H1 (cell line): ENCODE measurements at regions not wholly inside any gene's neighbourhood (a gene's known extent, or its start where the extent isn't known, plus 50 kb on each side); places are given as distances from the start of the nearest gene placed in this dataset.

Experiments
- CTCF ChIA-PET: fragments of 300-600 bp; sonication (Branson Sonifier 250); formaldehyde crosslinking; loops from one replicate; lab custom pipeline; 2021; ENCODE audit not compliant: partially characterized antibody; lab: Charles Lee
- POLR2A ChIA-PET: fragments of 300-600 bp; sonication (Branson Sonifier 250); formaldehyde crosslinking; loops from one replicate; lab custom pipeline; 2021; ENCODE audit warnings: inconsistent platforms; ENCODE audit not compliant: partially characterized antibody; lab: Charles Lee
- DNase-seq, 2 experiments: peaks; one replicate each; pipeline versions ENCODE4 v3.0.0 to v3.0.0-alpha.2; 2010 to 2022; ENCODE audit warnings: low spot score in 2 of 2, low read depth in 1 of 2, mixed read lengths in 1 of 2
- FAIRE-seq: peaks from 2 replicates; lab custom pipeline; 2011; peaks lifted over from hg19 to GRCh38; lab: Jason Lieb, UNC
- H2AFZ ChIP-seq: 2 replicates; pipeline ENCODE4 v1.8.1; 2012; ENCODE audit warnings: low read length, inconsistent platforms
- H2AK5ac ChIP-seq: 2 replicates; pipeline ENCODE4 v1.6.1; 2013; ENCODE audit warnings: low read depth, low read length
- H2BK120ac ChIP-seq: replicated peaks from 2 replicates; pipeline ENCODE3; 2013; ENCODE audit warnings: low read depth, low read length, inconsistent platforms
- H2BK12ac ChIP-seq: 2 replicates; pipeline ENCODE4 v1.6.1; 2013; ENCODE audit warnings: low read depth, low read length
- H2BK15ac ChIP-seq: 2 replicates; pipeline ENCODE4 v1.6.1; 2013; ENCODE audit warnings: low read length
- H2BK20ac ChIP-seq: 2 replicates; pipeline ENCODE4 v1.6.1; 2013; ENCODE audit warnings: low read length
- H2BK5ac ChIP-seq: 2 replicates; pipeline ENCODE4 v1.6.1; 2013; ENCODE audit warnings: low read depth, low read length
- H3K14ac ChIP-seq: 2 replicates; pipeline ENCODE4 v1.6.1; 2013; ENCODE audit warnings: inconsistent platforms; ENCODE audit not compliant: insufficient read length
- H3K18ac ChIP-seq: 2 replicates; pipeline ENCODE4 v1.6.1; 2013; ENCODE audit warnings: low read length; ENCODE audit errors: extremely low read depth
- H3K23ac ChIP-seq: 2 replicates; pipeline ENCODE4 v1.6.1; 2013; ENCODE audit warnings: inconsistent platforms; ENCODE audit not compliant: insufficient read length
- H3K23me2 ChIP-seq: 2 replicates; pipeline ENCODE4 v1.6.1; 2013; ENCODE audit warnings: low read depth, low read length
- H3K27ac ChIP-seq: 2 replicates; pipeline ENCODE4 v1.6.1; 2011; ENCODE audit warnings: low read depth, low read length, inconsistent platforms
- H3K27me3 ChIP-seq, 4 experiments: replicated peaks in 1 of 4; 1 replicate in 1 of 4; 2 replicates in 3 of 4; pipeline versions ENCODE4 v1.6.1 to v1.8.1; 2011 to 2013; ENCODE audit warnings: low read length in 3 of 4, mild to moderate bottlenecking in 3 of 4, inconsistent platforms in 2 of 4, mixed read lengths in 2 of 4, moderate library complexity in 1 of 4; ENCODE audit not compliant: control insufficient read depth in 3 of 4, insufficient read depth in 3 of 4; ENCODE audit errors: extremely low read depth in 1 of 4
- H3K36me3 ChIP-seq, 4 experiments: 2 replicates each; pipeline versions ENCODE4 v1.6.1 to v1.8.1; 2011 to 2013; ENCODE audit warnings: mild to moderate bottlenecking in 4 of 4, low read length in 3 of 4, moderate library complexity in 2 of 4, control low read depth in 1 of 4, inconsistent platforms in 1 of 4; ENCODE audit not compliant: insufficient read depth in 4 of 4, control insufficient read depth in 2 of 4
- H3K4ac ChIP-seq: replicated peaks from 2 replicates; pipeline ENCODE3; 2013; ENCODE audit warnings: low read length, low read depth, mixed read lengths, inconsistent platforms; ENCODE audit not compliant: insufficient read length
- H3K4me1 ChIP-seq, 4 experiments: replicated peaks in 1 of 4; 1 replicate in 1 of 4; 2 replicates in 3 of 4; pipeline versions ENCODE4 v1.6.1 to v1.8.1; 2011 to 2013; ENCODE audit warnings: low read length in 3 of 4, inconsistent platforms in 2 of 4, mixed read lengths in 1 of 4; ENCODE audit not compliant: insufficient read depth in 4 of 4, control insufficient read depth in 3 of 4
- H3K4me2 ChIP-seq, 2 experiments: 2 replicates each; pipeline versions ENCODE4 v1.6.1 to v1.8.1; 2011 to 2013; ENCODE audit warnings: low read depth in 2 of 2, low read length in 2 of 2, control low read depth in 1 of 2, inconsistent platforms in 1 of 2, mild to moderate bottlenecking in 1 of 2; ENCODE audit not compliant: insufficient read depth in 1 of 2
- H3K4me3 ChIP-seq, 4 experiments: fragments of 200-600, 300-600 bp in 1 of 4; sonication (generic), shearing (Covaris generic), sonication (Bioruptor Twin) in 1 of 4; 2 replicates each; pipeline versions ENCODE4 v1.5.1 to v1.8.1; 2011 to 2016; ENCODE audit warnings: low read length in 4 of 4, low read depth in 3 of 4, control low read depth in 2 of 4, inconsistent platforms in 2 of 4, mild to moderate bottlenecking in 2 of 4, mixed read lengths in 1 of 4, moderate library complexity in 1 of 4; ENCODE audit not compliant: insufficient read depth in 2 of 4; ENCODE audit errors: extremely low read depth in 1 of 4
- H3K56ac ChIP-seq: replicated peaks from 2 replicates; pipeline ENCODE3; 2013; ENCODE audit warnings: low read depth, mild to moderate bottlenecking, mixed read lengths, low read length, inconsistent platforms; ENCODE audit not compliant: insufficient read length
- H3K79me1 ChIP-seq: 2 replicates; pipeline ENCODE4 v1.6.1; 2013; ENCODE audit warnings: low read depth, low read length, control low read depth
- H3K79me2 ChIP-seq, 2 experiments: 2 replicates each; pipeline versions ENCODE4 v1.6.1 to v1.8.1; 2012 to 2013; ENCODE audit warnings: low read length in 2 of 2, mild to moderate bottlenecking in 2 of 2, inconsistent platforms in 1 of 2; ENCODE audit not compliant: insufficient read depth in 2 of 2, control insufficient read depth in 1 of 2
- H3K9ac ChIP-seq, 4 experiments: replicated peaks in 1 of 4; 1 replicate in 1 of 4; 2 replicates in 3 of 4; pipeline versions ENCODE4 v1.6.1 to v1.8.1; 2011 to 2013; ENCODE audit warnings: low read depth in 3 of 4, low read length in 3 of 4, control low read depth in 2 of 4, mild to moderate bottlenecking in 2 of 4, moderate library complexity in 2 of 4, inconsistent platforms in 1 of 4; ENCODE audit errors: extremely low read depth in 1 of 4
- H3K9me3 ChIP-seq, 2 experiments: 2 replicates each; pipeline versions ENCODE4 v1.6.1 to v1.8.1; 2012 to 2013; ENCODE audit warnings: mild to moderate bottlenecking in 2 of 2, moderate library complexity in 2 of 2, control low read depth in 1 of 2, inconsistent platforms in 1 of 2, low read depth in 1 of 2, low read length in 1 of 2, mixed read lengths in 1 of 2; ENCODE audit not compliant: insufficient read depth in 2 of 2
- H4K20me1 ChIP-seq, 2 experiments: replicated peaks in 1 of 2; 2 replicates each; pipeline versions ENCODE3 to v1.8.1; 2011 to 2013; ENCODE audit warnings: inconsistent platforms in 2 of 2, low read length in 2 of 2, mild to moderate bottlenecking in 1 of 2; ENCODE audit not compliant: insufficient read depth in 2 of 2, control insufficient read depth in 1 of 2
- H4K5ac ChIP-seq: 2 replicates; pipeline ENCODE4 v1.6.1; 2013; ENCODE audit warnings: low read length, low read depth, mixed read lengths, inconsistent platforms; ENCODE audit not compliant: insufficient read length
- H4K8ac ChIP-seq: 2 replicates; pipeline ENCODE4 v1.8.0; 2013; ENCODE audit warnings: mild to moderate bottlenecking, moderate library complexity, low read length, inconsistent platforms; ENCODE audit not compliant: insufficient read depth; ENCODE audit errors: extremely low read depth
- H4K91ac ChIP-seq: replicated peaks from 2 replicates; pipeline ENCODE3; 2013; ENCODE audit warnings: low read length, mixed read lengths, inconsistent platforms; ENCODE audit not compliant: insufficient read length
- CBX5 ChIP-seq: fragments of 300-800, 300-1000 bp; sonication (generic); IDR thresholded peaks from 2 replicates; pipeline ENCODE4 v1.7.1; 2016; ENCODE audit warnings: antibody characterized with exemption, low read length, low read depth
- CHD1 ChIP-seq: IDR thresholded peaks from 2 replicates; pipeline ENCODE4 v1.6.1; 2012; ENCODE audit warnings: low read depth, low read length, improper control_type of control experiment
- CHD2 ChIP-seq: IDR thresholded peaks from 2 replicates; pipeline ENCODE4 v1.6.1; 2012; ENCODE audit warnings: low read length, improper control_type of control experiment
- KDM1A ChIP-seq: fragments of 200-600, 300-600 bp; sonication (generic); IDR thresholded peaks from 2 replicates; pipeline ENCODE4 v1.7.1; 2016; ENCODE audit warnings: mild to moderate bottlenecking, low read length, borderline replicate concordance
- POLR2A ChIP-seq, 2 experiments: IDR thresholded peaks; 1 replicate in 1 of 2; 2 replicates in 1 of 2; pipeline ENCODE4 v1.6.1; 2011; ENCODE audit warnings: low read depth in 2 of 2, low read length in 2 of 2, mild to moderate bottlenecking in 2 of 2; ENCODE audit errors: control extremely low read depth in 1 of 2
- RFX5 ChIP-seq: IDR thresholded peaks from 2 replicates; pipeline ENCODE4 v1.6.1; 2011; ENCODE audit warnings: low read depth, low read length, improper control_type of control experiment, borderline replicate concordance
- SIN3A ChIP-seq, 2 experiments: IDR thresholded peaks in 1 of 2; conservative IDR thresholded peaks in 1 of 2; 2 replicates each; pipeline ENCODE4 v1.6.1; 2011 to 2012; ENCODE audit warnings: low read length in 2 of 2, improper control_type of control experiment in 1 of 2, low read depth in 1 of 2, mild to moderate bottlenecking in 1 of 2
- TAF7 ChIP-seq: optimal IDR thresholded peaks from 2 replicates; pipeline ENCODE3; 2011; ENCODE audit warnings: low read depth, mild to moderate bottlenecking, inconsistent platforms, low read length, moderate library complexity, borderline replicate concordance
- TEAD4 ChIP-seq: IDR thresholded peaks from 2 replicates; pipeline ENCODE4 v1.6.1; 2012; ENCODE audit warnings: low read depth, low read length, inconsistent platforms, mixed read lengths
- WGBS, 2 experiments: shearing (Covaris generic) in 1 of 2; methylation state at CpG; one replicate each; pipeline versions ENCODE4 v1.1.6 to v1.1.7; 2013 to 2015; ENCODE audit warnings: low lambda C conversion rate in 2 of 2, mixed read lengths in 2 of 2, inconsistent platforms in 1 of 2, low coverage in 1 of 2, missing lambda C conversion rate in 1 of 2; ENCODE audit not compliant: insufficient replicate concordance in 2 of 2, insufficient coverage in 1 of 2, insufficient read length in 1 of 2; ENCODE audit errors: extremely low coverage in 1 of 2, missing lambda C conversion rate in 1 of 2; 5-methylcytosine and 5-hydroxymethylcytosine counted together
- TF ChIP-seq, protein P1 (sequence below): IDR thresholded peaks from 2 replicates; pipeline ENCODE4 v1.6.1; 2012; ENCODE audit warnings: inconsistent platforms

DNA sequence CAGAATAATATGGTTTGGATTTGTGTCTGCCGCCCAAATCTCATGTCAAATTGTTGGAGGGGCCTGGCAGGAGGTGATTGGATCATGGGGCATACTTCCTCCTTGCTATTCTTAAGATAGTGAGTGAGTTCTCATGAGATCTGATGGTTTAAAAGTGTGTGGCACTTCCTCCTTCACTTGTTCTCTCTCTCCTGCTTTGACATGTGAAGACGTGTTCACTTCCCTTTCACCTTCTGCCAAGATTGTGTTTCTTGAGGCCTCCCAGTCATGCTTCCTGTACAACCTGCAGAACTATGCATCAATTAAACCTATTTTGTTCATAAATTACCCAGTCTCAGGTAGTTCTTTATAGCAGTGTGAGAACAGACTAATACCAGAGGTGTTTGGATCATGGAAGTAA lies 325.7 kb upstream of the GIMD1 start:
- no peak overlapping the region for H2AFZ ChIP-seq
- 98% methylated on average over 2 of the region's 2 CpGs; no CpG with 5 or more reads in 1 of the 2 experiments for WGBS, 2 experiments

More for the DNA sequence above, 325.7 kb upstream of the GIMD1 start:
- no peak for FAIRE-seq
- Histone ChIP-seq H2BK20ac (no peak overlapping the region), H2BK120ac (no peak overlapping the region), H3K18ac (no peak overlapping the region), H2BK5ac (no peak overlapping the region), H2AK5ac (no peak overlapping the region), H3K23me2 (no peaks in the 10 kb centered on the region), H2BK12ac (no peak overlapping the region), H4K91ac (no peak overlapping the region), H3K9me3 (no peaks in the 10 kb centered on the region), H3K23ac (no peak overlapping the region), H3K14ac (no peak overlapping the region), H3K79me1 (no peaks in the 10 kb centered on the region), H3K4ac (no peak overlapping the region), H3K36me3 (no peaks in the 10 kb centered on the region), H3K27ac (no peak overlapping the region)
- CTCF ChIA-PET, result interaction anchor here (0.6 kb wide), 1 partner anchor 12 kb away, joined by 3 read pairs; no protein-coding TSS in a partner anchor
- no peak for TF ChIP-seq TEAD4
- TF ChIP-seq CBX5, result no peak
- TF ChIP-seq RFX5, result no peak
- TF ChIP-seq, protein P1, sequence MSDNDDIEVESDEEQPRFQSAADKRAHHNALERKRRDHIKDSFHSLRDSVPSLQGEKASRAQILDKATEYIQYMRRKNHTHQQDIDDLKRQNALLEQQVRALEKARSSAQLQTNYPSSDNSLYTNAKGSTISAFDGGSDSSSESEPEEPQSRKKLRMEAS, result no peak
- TF ChIP-seq TAF7, result no peak
- TF ChIP-seq CHD1, result no peak
- TF ChIP-seq POLR2A (IDR thresholded peaks at IDR 0.05; ENCODE audit: control extremely low read depth in 1 of 2, low read depth in 2 of 2, low read length in 2 of 2), result no peak
- no peak for TF ChIP-seq KDM1A
- no peak for TF ChIP-seq SIN3A (conservative IDR thresholded peaks at IDR 0.05 in 1 of 2, IDR thresholded peaks at IDR 0.05 in 1 of 2; ENCODE audit: low read depth in 1 of 2, low read length in 2 of 2)
- no peak for TF ChIP-seq CHD2
- TF ChIP-seq, all 59 proteins: peak for 0
- no peak overlapping the region for H3K4me3 ChIP-seq
- H3K9ac ChIP-seq, result no peak overlapping the region
- no peak overlapping the region for H2BK15ac ChIP-seq
- H4K8ac ChIP-seq, result no peak overlapping the region
- no peaks in the 10 kb centered on the region for H3K27me3 ChIP-seq
- POLR2A ChIA-PET, result interaction anchor here (0.6 kb wide), 1 partner anchor 121 kb away, joined by 3 read pairs; no protein-coding TSS in a partner anchor
- no peak overlapping the region for H3K56ac ChIP-seq
- no peaks in the 10 kb centered on the region for H3K4me1 ChIP-seq
- no peaks in the 10 kb centered on the region for H3K79me2 ChIP-seq
- no peak for DNase-seq
- no peak overlapping the region for H3K4me2 ChIP-seq
- no peak overlapping the region for H4K5ac ChIP-seq
- no peaks in the 10 kb centered on the region for H4K20me1 ChIP-seq
